Effector CD8-positive, alpha-beta T cell (primary cell): ENCODE measurements at regions not wholly inside any gene's neighbourhood (a gene's known extent, or its start where the extent isn't known, plus 50 kb on each side); places are given as distances from the start of the nearest gene placed in this dataset.

Experiments
- DNase-seq: peaks from one replicate; lab custom pipeline; 2025; lab: John Stamatoyannopoulos, UW

DNA sequence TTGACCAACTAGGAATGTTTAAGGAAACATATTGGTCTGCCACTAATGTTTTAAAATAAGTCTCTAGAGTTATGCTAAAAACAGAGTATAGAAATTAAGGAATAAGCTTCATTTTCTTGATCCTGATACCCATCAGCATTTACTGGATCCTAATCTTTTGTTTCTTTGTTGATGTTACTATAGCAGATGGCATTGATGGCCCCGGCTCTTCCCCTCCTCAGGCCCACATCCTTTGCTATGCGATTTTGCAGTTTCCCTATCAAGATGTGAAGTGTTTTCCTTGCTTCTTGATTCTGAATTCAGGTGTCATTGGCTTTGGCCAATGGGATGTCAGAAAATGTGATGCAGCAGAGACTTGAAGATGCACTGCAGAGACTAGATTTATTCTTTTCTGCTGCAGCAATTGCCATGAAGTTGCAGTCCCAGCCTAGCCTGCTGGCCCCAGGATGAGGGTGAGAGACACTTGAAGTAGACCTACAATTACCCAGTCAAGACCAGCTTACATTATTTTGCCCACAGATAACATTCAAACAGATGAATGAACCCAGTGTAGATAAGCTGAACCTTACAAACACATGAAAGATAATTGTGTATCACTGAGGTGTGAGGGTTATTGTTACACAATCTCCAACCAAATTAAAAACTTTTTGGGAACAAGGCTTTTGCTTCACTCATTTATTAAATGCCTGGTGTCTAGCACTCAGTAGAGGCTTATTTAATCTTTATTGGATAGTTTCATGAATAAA is 115.2 kb upstream of the ITGA4 start:
- no peak for DNase-seq

DNA sequence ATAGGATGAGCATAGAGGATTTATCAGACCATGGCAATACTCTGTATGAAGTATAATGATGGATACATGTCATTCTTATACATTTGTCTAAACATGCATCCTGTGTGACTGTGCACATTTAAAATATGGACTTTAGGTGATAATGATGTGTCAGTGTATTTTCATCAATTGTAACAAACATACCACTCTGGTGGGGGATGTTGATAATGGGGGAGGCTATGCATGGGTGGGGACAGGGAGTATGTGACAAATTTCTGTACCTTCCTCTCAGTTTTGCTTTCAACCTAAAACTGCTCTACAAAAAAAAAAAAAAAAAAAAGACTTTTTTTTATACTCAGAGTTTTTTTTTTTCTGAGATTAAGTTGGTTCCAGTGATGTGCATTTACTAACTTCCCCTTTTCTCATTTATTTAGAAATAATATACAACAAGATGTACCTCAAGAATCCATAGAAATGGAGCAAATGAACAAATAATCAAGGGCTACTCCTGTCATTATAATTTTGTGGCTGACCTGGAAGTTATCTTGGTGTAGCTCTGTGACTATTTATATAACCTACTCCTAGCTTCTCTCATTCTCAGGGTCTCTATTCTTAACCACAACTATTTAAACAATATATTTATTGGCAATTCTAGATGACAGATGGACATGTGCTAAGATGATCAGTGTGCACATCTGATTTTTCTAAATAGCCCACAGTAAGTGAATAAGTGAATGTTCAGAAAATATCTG is 108.9 kb upstream of the ITGA4 start:
- DNase-seq: no peak

DNA sequence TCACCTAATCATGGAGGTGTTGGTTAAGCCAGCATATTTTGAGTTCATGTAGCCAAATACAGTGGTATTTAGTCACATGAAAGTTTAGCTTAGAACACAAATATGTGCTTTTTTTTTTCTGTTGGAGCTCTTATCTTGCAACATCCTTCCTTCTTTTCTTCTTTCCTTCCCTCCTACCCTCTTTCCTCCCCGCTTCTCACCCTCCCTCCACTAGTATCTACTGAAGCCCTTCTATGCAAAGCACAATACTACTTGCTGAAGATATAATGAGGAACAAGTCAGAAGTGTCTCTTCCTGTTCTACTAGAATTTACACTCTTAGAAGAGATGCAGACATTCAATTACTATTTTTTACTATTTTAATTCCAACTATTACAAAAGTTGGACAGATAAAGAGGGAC is 105.0 kb upstream of the ITGA4 start:
- no peak for DNase-seq

DNA sequence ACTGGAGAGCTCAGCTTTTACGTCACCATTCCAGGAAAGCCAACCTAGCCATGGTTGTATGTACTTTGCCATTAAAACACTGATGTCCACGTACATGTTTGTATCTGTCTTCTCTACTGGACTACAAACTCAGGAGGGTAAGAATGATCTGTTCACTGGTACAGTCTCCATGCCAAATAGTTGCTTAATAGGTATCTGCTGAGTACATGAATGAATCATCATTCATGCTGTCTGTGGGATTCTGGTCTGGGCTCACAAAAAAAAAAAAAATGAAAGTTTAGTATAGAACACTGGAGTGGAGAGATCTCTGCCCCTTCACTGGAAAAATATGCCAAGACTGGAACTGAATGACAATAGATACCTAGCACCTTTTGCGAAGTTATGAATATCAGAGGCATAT is 102.6 kb upstream of the ITGA4 start:
- no peak for DNase-seq

DNA sequence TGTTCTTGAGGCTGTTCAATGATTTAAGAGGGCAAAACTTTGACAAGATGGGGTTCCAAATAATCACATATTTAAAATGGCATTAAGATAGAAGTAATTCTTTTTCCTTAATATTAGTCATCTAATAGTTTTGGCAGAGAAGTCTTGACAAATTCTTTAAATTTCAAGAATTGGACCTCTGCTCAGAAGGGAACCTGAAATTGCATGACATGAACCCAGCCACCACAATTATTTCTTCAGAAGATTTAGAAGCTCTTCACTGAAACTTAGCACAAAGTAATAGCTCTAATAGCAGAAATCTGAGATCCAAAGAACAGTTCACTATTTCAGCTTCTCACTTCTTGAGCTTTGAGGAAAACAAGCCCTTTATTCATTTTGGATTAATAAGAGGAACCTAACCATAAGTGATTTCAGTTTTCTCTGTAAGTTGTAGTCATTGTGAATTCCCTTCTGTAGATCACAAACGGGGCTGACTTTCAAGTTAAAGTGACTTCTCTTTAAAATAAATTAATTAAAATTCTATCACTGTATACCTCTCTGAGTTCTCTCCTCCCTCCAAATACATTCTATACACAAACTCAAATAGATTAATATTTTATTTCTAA is 100.6 kb upstream of the ITGA4 start:
- DNase-seq: no peak

DNA sequence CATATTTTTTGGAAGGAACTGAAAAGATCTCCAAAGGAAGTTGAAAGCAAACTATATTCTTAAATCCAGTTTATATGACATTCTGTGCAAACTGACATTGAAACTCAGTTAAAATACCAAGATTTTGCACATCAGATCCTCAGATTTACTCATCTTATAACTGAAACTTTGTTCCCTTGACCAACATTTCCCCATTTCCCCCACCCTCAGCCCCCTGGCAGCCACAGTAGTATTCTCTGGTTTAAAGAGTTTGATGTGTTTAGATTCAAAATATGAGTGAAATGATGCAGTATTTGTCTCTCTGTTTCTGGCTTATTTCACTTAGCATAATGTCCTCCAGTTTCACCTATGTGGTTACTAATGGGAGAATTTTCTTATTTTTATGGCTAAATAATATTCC is 99.2 kb upstream of the ITGA4 start:
- no peak for DNase-seq

DNA sequence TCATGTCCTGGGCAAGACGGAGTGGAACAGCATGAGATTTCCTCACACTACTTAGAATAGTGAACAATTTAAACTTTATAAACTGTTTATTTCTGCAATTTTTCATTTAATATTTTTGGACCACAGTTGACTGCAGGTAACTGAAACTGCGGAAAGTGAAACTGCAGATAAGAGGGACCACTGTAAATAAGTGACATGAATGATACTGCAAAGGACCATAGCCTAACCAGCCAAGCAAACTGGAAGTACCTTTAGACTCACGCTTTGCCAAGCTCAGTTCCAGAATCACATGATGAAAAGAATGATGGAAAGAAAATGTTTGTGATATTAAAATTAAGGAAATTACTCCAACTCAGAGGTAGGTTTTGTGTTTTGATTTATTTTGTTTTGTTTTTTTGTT is 94.6 kb upstream of the ITGA4 start:
- DNase-seq: no peak

DNA sequence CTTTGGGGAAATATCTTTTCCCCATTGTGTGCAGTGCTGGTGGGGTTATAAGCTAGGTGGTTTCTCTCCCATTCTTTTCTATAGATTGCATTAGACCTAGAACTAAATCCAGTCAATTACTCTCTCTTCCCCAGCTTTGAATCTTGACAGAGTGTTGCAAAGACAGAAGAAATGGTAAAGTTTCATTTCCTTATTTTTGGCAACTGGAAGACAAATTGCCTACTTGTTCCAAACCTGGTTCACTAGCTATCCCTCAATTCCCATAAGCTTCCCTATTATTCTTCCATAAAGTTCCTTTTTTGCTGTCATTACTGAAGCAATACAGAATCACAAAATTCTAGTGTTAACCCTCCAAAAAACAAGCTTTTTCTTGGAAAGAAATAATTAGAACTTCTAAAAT is 94.0 kb upstream of the ITGA4 start:
- no peak for DNase-seq

DNA sequence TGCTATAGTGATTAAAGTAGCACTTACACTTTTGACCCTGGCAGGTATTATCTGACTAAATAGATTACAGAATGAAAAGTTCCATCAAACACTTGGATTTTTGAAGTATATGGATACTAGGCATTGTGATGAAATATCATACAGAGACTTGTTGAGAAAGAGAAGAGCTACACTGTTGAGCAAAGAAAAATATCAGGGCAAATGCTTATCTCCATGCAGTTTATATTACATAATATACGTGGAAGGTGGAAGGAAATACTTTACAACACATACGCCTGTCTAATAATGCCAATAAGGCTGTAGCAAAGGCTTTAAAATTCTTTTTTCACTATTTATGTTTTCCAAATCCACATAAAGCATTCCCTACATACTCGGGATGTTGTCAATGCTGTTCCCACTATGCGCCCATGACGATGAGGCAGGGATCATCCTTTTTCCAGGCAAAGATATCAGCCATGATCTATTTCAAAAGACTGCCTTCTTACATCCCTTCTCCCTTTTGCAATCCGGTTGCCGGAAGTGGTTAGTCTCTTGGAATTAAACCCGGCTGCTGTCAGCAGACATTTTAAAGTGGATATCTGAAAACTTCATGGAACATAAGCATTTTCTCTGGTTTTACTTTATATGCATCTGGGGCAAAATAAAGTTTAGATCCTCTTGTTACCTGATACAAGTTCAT is 92.6 kb upstream of the ITGA4 start:
- no peak for DNase-seq

DNA sequence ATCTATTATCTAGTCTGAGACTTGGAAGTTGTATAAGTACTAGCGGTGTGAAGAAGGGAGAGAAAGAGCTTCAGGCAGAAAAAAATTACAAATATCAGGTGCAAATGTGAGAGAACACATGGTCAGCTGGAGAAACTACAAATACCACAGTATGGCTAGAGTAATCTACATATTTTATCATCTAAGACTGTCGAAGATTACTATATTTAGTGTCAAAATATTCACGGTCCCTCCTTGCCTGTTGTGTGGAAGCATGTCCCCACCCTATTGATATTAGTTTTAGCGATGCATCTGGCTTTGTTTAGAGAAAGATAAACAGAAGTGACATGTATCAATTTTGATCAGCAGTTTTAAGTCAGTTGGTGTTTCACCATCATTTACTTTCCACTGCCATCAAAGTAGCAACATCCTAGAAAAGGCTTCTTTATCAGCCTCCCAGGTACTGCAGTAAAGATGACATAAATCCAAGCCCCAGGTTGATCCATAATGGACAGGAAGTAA is 90.5 kb upstream of the ITGA4 start:
- DNase-seq: no peak

DNA sequence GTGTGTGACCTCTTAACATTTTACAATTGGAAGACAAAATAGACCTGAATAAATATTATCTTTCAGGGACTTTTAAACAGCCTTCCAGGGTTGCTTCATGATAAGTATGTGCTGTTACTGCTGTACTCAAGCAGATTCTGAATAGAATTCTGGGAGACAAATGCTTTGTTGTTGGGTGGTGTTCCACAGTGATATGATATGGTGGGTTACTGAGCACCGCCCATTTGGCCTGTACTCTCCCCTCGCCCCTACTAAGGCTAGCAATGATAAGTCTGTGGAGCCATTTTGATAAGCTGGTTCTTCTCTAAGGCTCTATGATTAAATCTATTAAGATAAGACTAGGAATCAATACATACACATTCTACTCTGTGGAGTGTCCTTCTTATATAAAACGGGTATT is 89.8 kb upstream of the ITGA4 start:
- no peak for DNase-seq

DNA sequence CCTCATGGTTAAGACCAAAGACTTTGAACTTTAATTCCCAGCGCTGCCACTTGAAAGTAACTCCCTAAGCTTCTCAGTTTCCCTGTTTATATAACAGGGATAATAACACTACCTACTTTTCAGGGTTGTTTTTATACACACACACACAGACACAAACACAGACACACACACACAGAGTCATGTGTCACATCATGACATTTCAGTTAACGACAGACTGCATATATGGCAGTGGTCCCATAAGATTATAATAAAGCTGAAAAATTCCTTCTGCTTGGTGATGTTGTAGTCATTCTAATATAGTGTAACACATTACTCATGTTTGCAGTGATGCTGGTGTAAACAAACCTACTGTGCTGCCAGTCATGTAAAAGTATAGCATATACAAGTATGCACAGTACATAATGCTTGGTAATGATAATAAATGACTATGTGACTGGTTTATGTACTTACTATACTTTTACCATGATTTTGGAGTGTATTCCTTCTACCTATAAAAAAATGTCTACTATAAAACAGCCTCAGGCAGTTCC is 89.2 kb upstream of the ITGA4 start:
- no peak for DNase-seq

DNA sequence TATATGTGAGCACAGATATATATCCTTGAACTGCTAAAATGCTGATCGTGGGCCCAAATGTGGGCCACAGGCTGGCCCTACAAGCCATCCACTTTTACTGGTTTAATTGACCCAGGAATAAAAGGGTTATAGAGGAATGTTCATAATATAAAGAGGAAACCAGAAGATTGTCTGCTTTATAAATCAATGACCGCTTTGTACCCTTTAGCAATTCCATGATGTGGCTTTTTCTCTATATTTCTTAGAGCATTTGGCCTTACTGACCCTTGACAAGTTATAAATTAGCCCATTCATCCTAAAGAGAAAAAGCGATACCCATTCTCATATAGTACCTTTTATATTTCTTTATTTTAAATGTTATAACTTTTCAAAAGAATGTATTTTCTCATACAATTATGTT is 87.1 kb upstream of the ITGA4 start:
- DNase-seq: no peak

DNA sequence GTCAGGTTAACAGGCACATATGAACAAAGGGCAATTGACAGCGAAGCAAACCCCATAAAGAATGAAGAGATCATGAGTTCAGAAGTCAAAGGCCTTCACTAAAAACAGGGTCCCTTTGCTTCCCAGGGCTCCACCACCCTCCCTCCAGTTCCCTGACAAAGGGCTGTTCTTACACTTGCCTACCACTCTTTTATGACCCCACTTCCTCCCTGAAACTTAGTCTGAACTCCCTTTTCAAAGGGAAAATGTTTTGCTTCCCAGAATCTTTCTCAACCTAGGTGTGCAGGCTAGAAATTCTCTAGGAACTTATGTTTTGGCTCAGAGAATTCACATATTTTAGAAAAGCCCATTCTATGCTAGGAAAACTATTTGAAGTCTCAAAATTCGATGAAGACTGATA is 86.0 kb upstream of the ITGA4 start:
- DNase-seq: no peak

DNA sequence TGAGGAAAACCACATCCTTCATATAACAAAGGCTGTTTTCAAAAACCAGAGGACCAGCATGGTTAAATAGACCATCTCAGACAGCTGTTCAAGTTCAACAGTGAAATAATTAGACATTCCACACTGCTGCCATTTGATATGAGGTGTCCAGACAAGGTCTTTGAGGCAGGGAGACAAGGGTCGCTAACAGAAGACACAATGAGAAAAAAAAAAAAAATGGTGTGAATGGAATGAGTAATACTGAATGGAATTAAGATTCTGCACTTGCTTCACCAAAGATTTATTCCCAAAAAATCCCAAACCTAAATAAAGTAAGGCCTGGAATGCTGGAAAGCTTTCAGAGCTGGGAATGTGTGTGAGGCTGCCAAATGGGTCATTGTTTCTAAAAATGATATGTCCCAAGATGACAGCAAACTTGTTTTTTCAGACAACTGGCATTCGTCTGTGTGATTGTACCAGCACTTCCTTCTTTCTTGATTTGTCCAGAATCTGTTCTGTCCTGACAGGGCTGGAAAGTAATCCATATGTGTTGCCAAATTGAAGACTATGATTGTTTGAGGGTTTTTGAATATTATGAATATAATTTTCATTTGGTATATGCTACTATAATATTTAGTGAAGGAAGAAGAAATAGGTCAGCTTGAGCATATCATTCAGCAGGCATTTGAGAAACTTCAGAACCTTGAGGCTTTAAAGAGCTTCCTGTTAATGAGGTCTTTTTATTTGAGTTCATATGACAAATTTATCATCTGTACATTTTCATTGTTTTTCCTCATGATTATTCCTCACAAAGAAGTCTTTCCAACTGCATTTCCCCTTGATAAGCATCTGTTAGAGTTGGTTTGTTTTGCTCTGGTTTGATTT is 85.2 kb upstream of the ITGA4 start:
- DNase-seq: no peak

DNA sequence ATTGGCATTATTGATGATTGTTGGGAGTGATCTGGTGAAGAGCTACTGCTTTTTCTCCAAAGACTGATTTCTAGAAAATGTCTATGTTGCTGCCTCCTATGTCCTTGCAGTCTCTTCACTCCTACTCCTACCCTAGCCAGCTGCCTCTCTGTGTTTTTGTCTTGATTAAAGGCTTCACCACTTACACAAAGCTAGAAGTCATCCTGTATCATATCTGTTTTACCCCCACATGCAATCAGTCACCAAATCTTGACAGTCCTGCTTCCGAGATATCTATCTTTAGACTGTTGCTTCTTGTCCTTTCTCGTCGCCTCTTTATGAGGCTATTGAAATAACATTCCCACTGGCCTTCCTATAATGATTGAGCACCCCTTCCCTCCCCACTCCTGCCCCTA is 84.5 kb upstream of the ITGA4 start:
- DNase-seq: no peak

DNA sequence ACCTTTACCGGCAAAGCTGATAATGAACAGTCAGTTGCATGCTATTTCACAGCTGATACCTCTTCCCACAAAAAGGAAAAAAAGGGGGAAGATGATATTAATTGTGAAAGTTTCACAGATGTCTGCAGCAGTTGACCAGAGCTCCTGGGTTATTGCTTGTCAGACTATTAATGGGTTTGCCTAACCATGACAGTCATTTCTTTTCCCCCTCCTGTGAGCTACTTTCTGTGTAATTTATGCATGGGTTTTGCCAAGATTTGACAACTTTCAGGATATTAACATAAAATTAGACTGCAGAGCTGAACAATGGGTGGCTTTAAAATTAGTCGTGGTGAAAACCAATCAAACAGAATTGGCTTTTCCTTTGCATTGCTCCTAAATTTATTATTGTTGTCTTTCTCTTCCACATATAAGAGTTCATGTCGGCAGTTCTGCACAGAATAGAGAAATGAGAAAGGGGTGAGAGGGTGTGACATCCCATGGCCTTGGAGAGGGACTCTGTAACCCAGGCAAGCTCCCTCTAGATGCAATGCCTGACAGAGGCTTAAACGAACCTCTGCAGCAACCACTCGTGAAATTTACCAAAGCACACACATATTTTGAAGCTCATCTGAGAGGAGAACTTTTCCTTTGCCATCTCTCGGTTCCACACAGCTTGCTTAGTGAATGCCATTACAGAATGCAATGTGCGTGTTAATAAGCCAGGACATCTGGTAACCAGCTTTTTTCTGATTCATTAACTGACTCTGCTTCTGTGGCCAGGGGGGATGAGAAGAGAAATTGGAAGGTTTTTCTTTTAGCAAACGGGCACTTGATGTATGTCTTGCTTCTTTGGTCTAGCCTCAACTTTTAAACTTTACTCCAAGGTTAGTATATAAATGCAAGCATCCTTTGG is 82.2 kb upstream of the ITGA4 start:
- DNase-seq: no peak

DNA sequence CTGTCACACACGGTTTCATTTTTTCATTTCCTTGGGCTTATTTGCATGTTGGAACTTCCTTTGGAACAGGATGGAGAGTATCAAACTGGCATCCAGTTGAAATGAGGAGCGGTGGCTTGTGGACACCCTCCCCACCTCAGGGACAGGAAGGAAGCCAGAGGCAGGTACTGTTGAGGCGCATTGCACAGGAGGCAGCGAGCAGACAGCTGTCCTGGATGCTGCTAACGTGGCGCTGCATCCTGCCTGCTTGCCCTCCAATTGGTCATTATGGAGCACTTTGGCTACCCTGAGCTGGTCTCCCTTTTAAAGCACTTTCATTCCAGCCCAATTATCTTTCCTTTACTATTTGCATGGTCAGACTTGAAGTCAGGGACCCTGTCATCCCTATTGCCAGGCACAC is 80.7 kb upstream of the ITGA4 start:
- DNase-seq: no peak

DNA sequence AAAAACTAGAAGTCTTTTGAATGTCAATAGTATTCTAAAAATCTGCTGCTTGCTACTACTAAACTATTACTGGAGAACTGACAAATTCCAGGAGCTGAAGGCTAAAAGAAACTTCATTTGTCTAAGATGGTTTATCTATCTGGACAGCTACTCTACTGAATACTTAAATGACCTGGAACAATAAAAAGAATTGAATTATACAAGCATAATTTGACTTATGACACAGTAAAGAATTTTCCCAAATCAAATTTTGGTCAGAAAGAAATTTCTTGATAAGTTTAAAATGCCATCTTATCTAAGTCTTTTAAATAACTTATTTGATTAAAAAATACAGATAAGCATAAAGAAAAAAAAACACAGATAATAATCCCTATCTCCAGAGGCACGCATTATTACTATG is 80.2 kb upstream of the ITGA4 start:
- no peak for DNase-seq

DNA sequence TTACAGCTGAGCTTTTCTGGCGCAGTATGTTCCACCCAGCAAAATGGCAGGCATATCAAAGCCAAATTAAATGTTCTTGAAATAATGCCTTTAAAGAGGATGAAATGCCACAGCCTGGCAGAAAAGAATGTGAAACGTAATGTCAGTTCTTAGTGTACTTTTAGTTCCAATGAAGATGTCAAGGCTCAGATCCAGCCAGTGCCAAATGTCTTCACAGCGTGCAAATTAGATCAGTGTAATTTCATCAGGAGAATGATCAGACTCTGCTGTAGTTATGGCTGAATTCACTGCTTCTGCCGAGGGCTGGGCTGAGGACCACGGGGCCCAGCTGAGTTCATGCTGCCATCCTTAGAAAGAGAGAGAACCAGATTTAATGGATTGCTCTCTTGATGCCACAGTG is 78.7 kb upstream of the ITGA4 start:
- DNase-seq: no peak
